ENCODE measurements at regions not wholly inside any gene's neighbourhood (a gene's known extent, or its start where the extent isn't known, plus 50 kb on each side); places are given as distances from the start of the nearest gene placed in this dataset.

DNA sequence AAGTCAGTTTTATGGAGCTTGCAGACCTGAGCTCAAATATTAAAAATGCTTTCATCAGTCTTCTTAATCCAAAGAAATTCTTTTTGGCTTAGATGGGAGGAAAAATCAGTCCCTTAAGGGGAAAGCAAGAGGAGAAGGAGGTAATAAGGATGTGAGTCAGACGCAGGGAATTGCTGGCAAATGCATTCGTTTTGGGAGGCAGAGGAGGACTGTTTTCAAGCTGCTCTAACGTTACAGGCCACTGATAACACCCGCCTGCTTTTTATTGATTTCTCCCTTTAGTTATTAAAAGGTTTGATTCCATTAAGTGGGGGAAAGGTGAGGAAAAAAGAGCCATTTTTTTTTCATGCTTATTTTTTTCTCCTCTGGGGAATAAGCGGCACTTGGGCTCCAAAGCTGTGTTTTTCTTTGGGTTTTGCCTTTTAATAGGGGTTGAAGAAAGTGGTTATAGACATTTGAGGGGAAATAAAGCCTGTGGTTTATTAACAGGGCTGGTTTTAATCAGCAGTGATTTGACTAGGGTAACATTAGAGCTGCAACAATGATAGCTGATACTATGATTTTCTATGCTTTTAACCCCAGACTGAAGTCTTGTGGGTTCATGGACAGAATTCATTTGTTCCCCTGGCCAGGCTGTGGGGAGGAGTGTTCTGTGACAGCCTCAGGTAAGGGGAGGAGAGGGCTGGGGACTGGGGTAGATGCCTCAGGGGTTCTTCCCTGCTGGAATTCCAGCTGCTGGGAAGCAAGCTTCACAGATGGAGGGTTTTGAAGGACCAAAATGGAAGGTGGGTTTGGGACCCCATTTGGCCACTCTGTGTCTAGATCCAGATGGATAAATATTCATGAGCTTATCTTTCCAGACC is 225.2 kb downstream of the GAS1 start:
- ATAC-seq, result no peak

DNA sequence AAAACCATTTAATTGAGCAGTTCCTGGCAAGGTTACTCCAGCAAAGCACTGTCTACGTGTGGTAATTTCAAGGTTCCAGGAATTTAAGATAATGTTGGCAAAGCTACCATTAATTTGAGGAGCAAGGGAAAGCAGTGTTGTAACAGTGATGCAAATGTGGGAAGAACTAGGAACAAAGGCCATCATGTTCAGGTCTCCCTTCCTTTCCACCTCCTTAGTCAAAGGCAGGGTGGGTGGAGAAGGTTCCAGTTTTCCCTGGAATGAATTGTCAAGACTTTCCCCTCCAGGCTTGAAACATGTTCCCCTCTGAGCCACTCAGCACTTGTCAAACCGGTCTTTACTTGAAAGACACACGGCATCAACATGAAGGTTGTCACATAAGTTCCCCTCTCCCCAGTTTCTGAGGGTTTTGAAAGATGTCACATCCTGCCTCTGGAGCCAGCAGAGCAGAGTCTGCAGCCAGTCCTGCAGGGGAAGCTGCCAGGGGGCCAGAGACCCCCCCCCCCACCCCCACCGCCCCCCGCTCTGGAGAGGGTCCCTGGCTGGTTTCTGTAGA is 226.0 kb downstream of the GAS1 start:
- ATAC-seq, result no peak

DNA sequence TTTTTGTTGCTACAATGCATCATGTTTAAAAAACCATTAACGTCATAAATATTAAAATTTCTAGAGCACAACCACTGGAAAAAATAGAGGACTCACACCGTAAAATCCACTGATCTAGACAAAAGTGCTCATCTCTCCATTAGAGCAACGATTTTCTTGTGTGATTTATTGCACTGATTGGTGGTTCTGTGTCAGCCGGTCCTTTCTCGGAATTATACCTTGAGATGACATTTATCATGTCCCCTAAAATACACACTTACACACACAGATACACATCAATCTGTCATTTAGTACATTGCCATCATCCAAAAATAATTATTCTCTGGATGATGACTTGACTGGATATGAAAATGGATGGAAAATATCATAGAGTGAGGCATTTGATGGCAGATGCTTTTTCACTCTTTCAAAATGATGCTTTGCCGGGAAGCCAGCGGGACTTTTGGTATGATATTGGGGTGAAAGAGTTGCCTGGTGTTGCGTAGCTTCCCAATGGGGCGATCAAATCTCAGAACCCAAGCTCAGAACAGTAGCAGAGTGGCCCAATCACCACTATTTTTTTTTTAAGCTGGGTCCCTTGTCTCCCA is 226.6 kb downstream of the GAS1 start:
- ATAC-seq, result no peak

DNA sequence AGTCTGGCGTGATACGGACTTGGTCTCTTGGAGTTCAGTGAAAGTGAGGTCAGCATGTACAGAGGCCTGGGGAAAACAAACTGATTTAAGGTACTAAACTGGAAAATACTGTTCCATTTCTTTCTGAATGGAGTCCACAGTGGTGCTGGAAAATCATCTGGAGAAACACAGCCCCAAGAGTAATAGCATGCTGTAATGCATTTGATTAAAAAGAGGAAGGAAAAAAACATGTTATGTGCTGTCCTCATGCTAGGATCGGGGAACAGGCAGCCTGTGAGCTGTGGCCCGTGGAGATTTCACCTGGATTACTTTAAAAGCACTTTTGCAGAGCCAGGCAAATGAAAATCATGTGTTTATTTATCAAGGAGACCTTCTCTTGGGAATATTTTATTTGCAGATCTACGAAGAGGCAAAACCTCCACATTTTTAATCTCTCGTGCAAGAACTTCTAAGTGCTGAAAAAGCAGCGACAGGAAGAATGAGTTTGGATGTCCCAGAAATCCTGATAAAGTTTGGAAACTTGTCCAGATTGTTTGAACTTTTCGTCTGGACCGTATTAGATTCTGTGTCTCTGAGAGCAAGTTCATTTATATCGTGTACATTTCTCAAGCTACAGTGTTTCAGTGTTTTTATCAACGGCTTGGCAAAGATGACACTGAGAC is 228.8 kb downstream of the GAS1 start:
- ATAC-seq, result no peak

DNA sequence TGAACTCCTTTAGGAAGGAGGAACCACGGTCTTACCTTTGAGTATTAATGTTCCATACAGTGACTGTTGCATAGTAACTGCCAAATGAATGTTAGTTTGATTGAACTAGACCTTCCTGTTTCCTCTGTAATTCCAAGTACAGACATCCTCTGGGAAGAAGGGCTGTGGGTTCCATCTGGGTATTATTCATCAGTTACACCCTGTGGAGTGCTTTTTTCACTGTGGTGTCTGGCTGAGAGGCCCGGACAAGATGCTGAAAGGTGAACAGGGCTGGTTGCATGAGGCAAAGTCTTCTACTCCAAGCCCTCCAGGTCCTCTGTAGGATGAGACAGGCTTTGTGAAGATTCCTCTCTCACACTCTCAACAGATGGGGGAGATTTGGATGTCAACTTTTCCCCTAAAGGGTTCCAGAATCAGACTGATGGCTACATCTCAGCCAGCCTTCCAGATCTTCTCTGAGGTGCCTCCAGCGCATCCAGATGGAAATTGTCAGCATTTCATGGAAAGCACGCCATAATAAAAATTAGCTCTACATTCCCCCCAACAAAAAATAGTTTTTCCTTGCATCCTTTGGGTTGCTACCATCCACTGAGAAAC is 230.9 kb downstream of the GAS1 start:
- ATAC-seq, result no peak

DNA sequence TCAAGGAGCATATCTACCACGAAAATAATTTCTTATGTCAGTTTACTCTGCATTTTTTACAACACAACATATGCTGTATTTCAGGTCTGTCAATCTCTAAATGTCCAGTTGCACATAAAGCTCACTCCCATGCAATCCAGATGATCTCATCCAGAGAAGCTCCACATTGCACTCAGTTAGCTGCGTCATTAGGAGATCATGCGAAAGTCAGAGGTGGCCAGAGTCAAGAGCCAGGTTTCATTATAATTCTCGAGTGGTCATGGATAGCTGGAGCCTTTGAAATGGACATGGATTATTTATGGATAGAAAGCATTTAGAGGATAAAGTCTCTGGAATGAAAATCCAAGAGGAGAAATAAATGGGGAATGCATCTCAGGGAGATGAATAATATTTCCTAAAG is 232.3 kb downstream of the GAS1 start:
- no peak for ATAC-seq

DNA sequence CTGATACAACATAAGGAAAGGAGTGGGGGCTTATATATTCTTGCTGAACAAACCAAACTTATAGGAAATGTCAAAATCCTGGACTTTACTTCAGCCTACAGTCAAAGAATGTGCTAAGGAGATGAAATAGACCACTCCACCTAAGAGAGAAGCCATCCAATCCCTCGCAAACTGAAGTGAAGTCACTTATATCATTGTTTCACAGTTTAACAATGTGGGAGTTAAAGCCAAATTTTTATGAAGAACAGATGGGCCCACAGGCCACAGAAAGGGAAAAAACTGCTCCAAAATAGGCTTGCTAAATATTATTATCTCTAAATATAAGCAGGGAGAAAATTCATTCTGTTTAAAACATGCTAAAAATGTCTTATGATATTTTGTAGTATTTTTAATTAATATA is 233.3 kb downstream of the GAS1 start:
- ATAC-seq, result no peak

DNA sequence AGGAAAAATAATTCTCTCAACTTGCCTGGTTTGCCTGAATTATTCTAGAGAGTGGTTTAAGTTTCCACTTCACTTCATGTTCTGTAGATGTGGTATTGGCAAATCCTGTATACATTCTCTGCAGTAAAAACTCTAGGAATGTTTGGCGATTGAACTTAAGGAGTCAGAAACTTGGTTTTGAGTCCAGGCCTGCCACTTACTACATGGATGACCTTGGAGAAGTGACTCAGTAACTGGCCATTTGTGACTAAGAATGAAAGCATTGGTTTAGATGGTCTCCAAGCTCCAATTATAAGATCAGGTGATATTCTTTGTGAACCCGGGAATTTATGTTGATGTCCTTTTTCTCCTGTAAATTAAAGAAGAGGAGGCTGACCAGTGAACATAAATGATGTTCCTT is 233.8 kb downstream of the GAS1 start:
- ATAC-seq, result no peak

DNA sequence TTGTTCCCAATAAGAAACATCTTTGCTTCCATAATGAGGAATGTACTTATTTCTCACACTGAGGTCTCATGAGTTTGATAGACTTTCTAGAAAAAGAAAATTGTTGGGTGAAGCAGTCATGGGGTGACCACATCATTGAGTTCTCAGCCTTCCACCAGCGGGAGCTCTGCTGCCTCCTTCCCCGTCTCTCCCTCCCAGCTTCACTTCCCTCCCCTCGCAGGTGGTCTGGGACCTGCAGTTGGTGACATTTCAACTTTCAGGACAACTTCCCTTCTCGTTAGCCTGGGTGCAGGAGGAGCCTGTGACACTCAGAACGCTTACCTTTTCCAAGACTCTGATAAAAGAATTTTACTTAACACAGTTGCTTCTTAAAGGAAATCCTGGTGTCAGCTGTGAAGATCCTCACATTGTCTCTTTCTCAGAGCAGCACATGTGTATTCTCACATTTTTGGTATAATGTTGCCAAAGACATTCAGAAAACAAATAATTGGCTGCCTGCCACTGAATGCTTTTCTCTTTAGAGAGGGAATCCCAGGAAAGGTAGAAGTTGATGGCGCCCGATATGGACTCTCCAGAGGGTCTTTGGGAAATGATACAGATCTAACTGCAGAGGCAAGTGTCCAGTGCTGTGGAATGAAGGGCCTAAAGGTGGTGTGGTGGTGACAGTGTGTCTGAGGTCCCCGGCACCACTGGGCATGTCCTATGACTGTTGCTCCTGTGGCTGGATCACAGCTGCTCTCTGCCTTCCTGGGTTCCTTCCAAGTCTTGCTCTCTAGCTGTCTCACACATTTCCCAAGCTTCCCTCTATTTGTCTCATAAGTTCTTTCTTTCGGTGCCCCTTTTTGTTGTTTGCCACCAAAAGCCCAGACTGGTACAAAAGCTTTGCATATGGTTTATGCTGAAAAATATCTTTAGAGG is 238.1 kb downstream of the GAS1 start:
- ATAC-seq, result no peak

DNA sequence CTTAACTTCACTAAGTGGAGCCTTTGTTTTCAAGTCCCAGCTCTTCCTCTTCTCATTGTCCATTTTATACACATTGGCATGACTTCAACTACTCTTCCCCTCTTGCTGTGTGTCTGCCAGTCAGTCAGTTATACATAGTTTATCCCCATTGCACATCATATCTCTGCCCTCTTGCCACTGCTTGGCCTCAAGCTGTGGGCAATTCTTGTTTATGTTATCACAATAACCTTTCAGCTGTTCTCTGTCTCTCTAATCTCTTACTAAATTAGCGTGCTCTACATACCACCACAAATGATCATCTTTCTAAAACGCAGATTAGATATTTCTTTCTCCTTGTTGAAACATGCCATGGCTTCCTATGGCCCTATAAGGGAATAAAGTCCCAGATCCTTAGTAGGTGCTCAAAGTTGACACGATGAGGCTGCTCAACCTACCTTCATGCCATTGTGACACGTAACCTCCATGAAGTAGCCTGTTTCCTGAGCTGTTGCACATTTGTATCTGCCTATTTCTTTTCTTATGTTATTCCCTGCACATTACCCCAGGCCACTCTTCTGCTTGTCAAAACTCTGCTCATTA is 239.3 kb downstream of the GAS1 start:
- no peak for ATAC-seq

DNA sequence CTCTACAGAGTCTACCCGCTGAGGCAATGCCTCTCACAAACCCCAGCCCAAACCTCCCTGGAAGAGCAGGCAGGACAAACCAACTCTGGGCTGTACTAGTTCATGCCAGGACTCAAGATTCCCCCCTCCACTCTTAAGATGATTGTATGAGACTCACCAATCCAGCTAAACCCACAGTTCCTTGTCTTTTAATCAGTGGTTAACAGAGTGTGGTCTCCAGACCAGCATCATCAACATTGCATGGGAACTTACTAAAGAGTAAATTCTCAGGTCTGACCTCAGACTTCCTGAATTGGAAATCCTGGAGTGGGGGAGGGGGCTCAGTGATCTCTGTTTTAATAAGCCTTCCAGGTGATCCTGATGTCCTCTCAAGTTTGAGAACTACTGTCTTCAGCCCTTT is 240.9 kb downstream of the GAS1 start:
- no peak for ATAC-seq

DNA sequence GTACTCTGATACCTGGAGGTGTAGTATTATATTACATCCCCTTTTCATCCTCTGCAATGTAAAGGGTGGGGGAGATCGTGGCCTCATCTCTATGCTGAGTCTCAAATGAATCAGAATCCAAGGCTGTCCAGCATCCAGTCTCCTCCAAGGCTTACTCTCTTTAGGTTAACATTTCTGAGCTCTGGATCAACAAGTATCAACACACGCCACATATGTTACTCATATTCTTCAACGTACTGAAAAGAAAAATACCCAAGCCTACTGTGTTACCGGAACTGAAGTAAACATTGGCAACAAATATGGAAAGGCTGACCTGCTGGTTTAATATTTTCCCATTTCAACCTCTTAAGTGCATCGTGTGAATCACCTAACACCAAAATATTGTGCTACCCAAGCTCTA is 241.8 kb downstream of the GAS1 start:
- ATAC-seq, result no peak

DNA sequence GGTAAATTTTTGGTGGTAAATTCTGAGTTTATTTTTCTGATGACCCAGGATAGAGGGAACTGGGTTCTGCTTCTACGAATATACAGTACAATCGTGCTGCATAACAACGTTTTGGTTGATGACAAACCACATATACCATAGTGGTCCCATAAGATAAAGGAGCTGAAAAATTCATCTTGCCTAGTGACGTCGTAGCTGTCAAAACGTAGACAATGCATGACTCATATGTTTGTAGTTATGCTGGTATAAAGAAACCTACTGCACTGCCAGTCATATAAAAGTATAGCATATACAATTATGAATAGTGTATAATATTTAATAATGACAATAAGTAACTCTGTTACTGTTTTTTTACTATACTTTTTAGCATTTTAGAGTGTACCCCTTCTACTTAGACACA is 244.0 kb downstream of the GAS1 start:
- no peak for ATAC-seq

DNA sequence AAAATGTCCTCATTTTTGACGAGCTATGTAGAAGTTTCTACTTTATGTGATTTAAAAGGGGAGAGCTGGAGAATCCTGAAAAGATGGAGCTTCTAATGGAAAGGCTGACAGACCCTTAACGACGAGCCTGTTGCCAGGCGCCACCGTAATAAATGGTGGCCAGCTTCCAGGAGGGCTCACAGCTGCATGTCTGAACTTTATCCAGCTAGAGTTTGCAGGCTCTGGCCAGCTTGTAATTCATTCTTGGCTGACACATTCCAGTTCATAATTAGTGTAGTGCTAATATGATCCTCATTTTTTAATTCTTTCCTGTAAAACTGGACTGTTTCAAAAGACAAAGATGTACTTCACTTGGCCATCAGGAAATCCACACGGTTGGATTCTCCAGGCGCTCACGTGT is 246.7 kb downstream of the GAS1 start:
- ATAC-seq, result no peak

DNA sequence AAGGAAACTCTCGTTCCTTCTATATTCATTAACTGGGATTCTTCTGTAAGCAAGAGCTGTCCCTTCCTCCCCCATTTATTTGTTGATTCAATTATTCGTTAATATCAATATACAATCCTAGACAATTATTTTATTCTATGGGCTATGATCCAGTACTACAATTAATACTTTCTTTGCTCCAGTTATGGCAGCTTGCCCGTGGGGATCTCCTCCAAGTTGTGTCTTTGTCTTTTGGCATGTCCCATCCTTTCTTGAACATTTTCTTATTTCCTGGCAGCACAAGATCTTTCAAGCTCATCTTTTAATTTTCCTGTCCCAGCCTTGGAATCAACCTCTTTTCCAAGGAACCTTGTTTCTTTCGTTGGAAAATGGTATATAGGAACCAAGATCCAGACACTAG is 249.3 kb downstream of the GAS1 start:
- no peak for ATAC-seq

DNA sequence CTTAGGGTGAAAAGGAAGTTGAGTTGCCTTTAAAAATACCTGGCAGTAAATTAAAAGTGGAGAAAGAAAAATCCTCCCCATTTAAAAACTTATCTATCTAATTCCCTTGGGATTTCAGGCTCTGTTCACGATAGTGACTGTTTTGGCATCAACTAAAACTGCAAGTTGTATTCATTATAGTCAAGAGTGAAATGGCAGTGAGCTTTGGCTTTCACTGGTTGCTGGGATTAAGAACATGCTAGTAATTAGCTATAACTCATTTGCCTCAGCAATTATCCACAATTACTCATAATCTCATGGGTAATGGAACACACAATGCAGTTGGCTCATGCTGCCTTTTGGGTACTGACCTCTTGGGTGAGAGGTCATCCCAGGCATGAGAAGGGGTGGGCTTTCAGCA is 250.1 kb downstream of the GAS1 start:
- ATAC-seq, result no peak

DNA sequence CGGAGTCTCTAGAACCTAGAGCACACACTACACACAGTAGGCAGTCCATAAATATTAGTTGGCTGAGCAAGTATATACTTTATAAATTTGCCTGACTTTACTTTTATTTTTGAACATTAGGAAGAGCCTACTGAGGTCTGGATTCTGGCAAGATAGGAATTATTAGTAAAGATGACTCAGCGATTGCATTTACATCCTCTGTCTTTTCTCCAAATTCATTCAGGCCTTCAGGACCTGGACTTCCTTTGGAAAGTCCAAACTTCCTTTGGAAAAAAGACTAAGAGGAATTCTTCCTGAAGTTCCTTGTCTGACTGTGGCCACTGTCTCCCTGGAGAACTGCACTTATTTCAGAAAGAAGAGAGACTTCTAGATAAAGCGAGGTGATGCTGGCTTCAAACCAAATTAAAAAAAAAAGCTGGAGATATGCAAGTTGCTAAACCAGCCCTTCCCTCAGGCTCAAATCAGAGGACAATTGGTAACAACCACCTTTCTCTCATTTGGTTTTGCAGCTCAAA is 251.3 kb downstream of the GAS1 start:
- ATAC-seq, result no peak

DNA sequence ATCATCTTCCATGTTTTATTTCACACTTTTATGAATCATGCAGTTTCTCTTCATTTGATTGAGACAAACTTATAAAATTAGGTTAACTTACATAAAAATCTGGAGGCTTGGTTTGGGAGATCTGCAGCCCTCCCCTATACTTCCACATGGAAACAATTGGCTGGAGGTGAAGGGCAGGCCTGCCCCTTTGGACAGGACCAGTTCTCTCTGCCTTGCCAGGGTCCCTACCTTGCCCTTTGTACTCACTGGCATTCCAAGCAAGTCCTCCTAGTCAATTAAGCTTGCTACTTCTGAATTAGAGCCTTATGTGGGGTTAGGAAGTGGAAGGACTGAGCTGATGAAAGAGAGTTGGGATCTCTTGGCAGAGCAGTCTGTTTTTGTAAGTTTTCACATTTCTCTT is 257.3 kb downstream of the GAS1 start:
- no peak for ATAC-seq

DNA sequence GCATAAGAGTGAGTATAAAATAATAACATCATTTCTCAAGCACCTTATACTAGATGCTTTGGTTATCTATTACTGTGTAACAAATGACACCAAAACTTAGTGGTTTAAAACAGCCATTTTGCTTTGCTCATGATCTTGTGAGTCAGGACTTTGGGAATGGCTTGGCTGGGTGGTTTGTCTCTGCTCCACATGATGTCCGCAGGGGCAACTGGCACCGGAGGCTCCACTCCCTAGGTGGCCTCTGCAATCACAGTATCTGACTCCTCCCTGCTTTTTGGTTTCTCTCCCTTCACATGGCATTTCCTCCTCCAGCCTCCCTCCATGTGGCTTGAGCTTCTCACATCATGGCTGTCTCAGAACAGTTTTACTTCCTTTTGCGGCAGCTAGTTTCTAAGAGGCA is 259.5 kb downstream of the GAS1 start:
- no peak for ATAC-seq

DNA sequence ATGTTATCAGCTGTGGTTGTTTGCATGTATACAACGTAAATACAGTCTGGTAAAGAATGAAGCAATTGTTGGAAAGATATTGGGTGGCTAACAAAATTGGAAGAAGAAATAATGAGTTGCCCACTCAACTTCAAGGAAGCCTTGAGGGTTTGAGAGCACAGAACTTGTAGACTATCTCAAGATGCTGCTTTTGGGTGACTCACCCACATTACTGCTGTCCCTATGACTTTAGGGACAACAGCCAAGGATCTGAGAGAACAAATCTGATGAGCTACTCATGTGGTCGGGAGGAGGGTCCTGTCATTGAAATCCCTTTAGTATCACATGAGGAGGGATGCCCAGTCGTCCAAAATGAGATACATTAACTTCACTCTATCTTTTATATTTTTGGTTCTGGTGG is 261.8 kb downstream of the GAS1 start:
- no peak for ATAC-seq

DNA sequence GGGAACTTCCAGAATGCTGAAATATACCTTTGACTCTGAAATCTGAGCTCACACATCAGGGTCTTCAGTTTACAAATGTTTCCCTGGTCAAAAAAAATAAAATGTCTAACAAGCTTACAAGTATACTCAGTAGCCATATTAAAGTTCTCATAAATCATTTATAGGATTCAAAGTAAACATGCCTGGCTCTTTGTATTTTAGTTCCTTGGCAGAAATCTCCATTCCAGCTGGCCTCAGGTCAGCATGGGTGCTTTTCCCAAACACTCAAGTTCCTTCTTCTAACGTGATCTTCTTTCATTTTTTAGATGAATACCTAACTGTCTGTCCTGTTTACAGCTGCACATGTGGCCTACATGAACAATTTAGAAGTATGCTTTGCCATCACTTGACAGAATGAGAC is 263.2 kb downstream of the GAS1 start:
- no peak for ATAC-seq

DNA sequence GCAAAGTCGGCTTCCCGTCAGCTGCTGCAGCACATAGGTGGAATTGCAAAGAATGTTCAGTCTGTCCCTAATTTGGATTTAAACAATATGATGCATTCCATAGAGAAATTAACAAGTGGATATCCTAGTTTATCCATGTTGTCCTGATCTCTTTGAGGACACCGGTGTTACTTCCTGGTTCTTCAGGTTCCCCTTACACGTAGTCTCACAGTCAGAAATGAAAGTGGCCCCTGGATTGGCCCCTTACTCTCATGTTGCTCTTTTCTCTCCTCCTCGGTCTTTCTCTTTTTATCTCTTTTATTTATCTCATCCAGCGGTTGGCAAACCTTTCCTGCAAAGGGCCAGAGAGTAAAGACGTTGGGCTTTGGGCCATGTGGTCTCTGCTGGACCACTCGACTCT is 265.1 kb downstream of the GAS1 start:
- no peak for ATAC-seq

Measured in activated CD4-positive, CD25-positive, alpha-beta regulatory T cell treated with anti-CD3 and anti-CD28 coated beads, Interleukin-2, amount 50 U/mL, for 24 hours (primary cell).